ENCODE measurements at regions not wholly inside any gene's neighbourhood (a gene's known extent, or its start where the extent isn't known, plus 50 kb on each side); places are given as distances from the start of the nearest gene placed in this dataset.
A peak's percentile ranks its signal among the peaks of the same experiment; 100 is the strongest.

DNA sequence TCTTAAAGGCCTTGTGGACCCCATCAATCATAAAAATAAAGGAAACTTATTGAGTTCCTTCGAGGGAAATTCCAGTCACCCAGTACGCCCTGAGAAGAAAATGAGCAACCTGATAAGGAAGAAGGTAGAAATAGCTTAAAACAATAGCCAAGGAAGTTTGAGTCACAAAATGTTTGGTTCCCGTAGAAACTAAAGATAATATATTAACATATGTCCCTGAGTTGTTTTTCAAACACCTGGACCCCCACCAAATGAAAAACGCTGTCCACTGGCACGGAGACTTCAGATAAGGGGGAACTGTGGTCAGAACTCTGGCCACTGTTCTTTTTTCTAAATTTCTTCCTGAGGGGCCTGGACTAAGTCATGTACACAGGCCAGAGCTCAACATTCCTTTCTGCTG lies 669.1 kb downstream of the ADCYAP1 start:
- intact Hi-C loops (cut with DNase I), result no loop called here
- no peak for DNase-seq

DNA sequence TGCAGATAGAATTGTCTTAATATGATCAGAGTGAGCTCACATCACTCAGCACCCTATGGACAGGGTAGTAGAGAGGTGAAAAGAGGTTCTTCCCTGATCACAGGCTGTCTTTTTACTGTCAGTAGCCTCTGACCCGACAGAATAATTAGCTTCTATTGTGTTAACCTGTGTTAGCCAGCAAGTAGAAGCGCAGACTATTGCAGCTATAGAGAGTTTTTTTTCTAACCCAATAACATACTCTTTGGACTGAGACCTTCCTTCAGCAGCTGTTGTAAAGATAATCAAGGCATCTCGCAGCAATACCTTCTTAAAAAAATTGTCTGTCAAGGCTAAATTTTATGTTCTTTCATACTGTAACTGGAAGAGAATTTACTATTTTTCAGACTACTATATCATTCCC lies 670.4 kb downstream of the ADCYAP1 start:
- intact Hi-C loops (cut with DNase I), result no loop called here
- DNase-seq, result no peak

DNA sequence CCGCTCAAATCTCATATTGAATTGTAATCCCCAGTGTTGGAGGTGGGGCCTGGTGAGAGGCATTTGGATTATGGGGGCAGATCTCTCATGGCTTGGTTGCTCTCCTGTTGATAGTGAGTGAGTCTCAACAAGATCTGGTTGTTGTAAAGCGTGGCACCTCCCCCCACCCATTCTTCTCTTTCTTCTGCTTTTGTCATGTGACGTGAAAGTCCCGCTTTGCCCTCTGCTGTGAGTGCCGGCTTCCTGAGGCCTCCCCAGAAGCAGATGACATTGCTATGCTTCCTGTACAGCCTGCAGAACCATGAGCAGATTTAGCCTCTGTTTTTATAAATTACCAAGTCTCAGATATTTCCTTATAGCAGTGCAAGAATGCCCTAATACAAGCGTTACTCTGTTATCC lies 673.8 kb downstream of the ADCYAP1 start:
- no peak for DNase-seq
- intact Hi-C loops (cut with DNase I), result no loop called here

DNA sequence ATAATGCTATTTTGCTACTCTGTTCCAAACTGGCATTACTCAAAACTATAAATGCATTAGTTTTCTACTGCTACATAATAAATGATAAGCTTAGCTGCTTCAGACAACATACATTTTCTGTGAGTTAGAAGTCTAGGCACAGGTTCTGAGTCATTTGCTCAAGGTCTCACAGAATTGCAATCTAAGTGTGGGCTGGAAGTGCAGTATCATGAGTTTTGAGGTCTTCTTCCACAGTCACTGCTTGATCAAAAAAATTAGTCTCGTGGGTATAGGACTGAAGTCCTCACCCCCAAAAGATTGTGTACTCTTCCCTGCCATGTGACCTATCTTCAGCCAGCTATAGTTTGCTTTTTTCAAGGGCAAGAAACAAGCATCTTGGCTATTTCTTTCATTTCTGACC lies 676.9 kb downstream of the ADCYAP1 start:
- intact Hi-C loops (cut with DNase I), result no loop called here
- no peak for DNase-seq

GRCh38 chr18:1585881-1586488 lies 681.3 kb downstream of the ADCYAP1 start:
- no peak for DNase-seq
- intact Hi-C loops (cut with DNase I), result no loop called here

DNA sequence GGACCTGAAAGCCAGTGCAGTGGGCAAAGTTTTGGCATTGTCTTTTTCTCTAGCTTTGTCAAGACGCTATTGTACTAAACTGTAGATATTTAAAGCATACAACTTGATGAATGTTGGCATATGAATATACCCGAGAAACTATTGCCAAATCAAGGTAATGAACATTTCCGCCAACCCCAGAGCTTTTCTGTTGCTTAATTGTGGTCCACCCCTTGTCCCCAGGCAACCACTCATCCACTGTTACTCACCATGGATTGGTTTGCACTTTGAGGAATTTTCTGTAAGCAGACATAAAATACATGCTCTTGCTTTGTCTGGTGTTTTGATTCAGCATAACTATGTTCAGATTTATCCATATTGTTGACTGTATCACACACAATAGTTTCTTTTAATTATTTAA lies 688.4 kb downstream of the ADCYAP1 start:
- DNase-seq, result no peak
- intact Hi-C loops (cut with DNase I), result no loop called here

DNA sequence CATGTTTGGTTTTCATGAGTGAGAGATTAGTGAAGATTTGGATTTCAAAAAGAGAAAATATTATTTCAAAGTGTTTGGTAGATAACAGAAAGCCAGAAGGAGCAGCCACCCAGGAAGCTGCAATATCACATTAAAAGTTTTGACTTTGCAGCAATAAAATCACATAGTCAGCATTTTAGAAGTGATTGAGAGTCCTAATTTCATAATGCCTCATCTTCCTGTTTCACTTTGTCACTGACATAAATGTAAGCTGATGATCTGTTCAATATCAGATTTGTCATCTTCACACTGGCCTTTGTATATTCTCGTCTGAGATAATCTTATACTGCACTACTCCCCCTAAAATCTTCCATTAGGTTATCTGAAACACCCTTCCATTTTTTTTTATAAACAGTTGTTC lies 690.5 kb downstream of the ADCYAP1 start:
- intact Hi-C loops (cut with DNase I), result no loop called here
- no peak for DNase-seq

- intact Hi-C loops (cut with DNase I), result no loop called here
- no peak for DNase-seq
Observed at GRCh38 chr18:1599196-1599595, 694.5 kb downstream of the ADCYAP1 start.

DNA sequence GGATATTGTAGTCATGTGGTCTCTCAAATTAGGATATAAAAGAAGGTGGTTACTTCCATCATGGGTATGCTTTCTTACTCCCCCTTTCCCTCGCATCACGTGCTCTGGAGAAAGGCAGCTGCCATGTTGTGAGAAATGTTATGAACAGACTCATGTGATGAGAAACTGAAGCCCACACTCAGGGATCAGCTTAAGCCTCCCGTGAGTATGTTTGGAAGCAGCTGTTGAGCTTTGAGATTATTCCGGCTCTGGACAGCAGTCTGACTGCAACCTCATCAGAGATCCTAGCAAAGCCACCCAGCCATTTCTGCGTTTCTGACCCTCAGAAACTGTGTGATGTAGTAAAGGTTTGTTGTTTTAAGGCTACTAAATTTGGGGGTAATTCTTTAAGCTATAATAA lies 700.1 kb downstream of the ADCYAP1 start:
- intact Hi-C loops (cut with DNase I), result no loop called here
- DNase-seq, result no peak

DNA sequence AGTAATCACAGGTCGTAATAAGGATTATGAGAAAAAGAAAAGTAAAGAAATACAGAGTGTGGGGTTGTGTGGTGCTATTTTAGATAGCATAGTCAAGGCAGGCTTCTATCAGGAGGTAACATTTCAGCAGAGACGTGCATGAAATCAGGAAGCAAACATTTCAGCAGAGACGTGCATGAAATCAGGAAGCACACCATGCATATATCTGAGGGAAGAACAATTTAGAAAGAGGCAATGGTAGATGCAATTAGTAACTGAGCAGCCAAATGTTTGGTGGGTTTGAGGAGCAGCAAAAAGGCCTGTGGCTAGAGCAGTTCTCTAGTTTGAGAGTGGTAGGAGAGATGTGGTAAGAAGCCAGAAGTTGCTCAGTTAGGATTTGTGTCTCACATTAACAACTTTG lies 713.7 kb downstream of the ADCYAP1 start:
- DNase-seq, result no peak

DNA sequence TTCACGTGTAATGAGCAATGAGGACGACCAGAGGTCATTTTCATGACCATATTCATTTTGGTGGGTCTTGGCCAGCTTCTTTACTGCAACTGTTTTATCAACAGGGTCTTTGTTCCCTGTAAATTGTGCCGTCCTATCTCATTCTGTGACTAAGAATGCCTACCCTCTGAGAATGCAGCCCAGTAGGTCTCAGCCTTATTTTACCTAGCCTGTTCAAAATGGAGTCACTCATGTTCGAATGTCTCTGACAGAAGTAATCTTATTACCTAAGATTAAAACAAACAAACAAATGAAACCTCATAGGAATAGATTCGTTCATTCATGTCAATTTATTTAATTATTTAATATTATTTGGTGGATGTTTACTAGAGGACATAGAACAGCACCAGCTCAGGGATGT lies 714.8 kb downstream of the ADCYAP1 start:
- intact Hi-C loops (cut with DNase I), result no loop called here
- no peak for DNase-seq

More for the DNA sequence above, 713.7 kb downstream of the ADCYAP1 start:
- intact Hi-C loops (cut with DNase I), result no loop called here

GRCh38 chr18:1624612-1625011 lies 719.9 kb downstream of the ADCYAP1 start:
- intact Hi-C loops (cut with DNase I), result no loop called here
- no peak for DNase-seq

GRCh38 chr18:1627494-1627893 lies 722.8 kb downstream of the ADCYAP1 start:
- no peak for DNase-seq
- intact Hi-C loops (cut with DNase I), result no loop called here

DNA sequence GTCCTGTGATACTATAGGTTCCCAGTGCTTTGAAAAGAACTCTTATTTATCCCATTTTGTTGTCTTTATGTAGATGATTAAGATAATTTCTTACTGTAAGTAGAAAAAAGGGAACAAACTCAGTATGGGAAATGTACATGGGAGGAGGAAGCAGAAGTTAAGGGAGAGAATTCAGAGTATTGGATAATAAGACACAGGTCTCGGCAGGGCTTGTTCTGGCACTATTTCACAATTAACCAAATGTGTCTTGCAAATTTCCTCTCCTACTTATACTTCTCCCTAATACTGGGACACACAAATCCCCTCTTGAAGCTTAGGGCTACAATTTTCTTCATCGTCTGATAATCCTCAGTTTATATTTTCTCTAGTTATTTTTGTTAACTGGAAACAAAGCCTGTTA lies 744.0 kb downstream of the ADCYAP1 start:
- intact Hi-C loops (cut with DNase I), result no loop called here
- DNase-seq, result no peak

GRCh38 chr18:1652018-1652417 lies 747.3 kb downstream of the ADCYAP1 start:
- DNase-seq, result no peak
- intact Hi-C loops (cut with DNase I), result no loop called here

DNA sequence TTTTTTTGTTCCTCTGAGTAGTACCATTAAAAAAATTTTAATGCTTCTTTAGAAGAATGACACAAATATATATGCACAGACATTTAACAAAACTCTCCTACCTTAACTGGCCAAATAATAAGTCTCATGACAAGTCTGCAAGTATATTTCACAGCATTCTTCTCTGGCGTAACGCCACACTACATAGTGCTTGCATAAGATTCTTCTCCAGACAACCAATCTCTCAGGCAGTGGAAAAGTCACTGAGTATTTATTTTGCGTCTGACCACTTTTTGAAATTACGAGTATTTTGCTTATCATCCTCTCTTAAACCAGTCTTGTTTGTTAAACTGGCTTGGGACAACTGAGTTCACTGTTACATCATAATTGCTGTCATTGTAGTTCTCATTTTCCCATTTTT lies 749.2 kb downstream of the ADCYAP1 start:
- DNase-seq, result no peak

DNA sequence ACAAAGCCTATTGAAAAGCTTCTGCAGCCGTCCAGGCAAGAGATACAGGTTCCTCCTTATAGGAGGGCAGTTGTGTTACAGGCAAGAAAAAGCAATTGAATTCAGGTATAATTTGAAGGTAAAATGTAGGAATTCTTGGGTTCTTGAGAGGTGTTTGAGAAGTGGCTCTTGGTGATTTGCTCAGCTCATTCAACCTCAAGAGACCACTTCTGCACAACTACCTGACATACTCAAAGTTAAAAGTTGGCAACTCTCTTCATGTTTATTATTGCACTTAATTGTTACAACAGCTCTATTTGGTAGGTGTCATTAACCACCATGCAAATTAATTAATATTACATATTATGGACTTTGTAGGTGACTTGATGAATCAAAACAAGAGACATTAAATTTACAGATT lies 753.2 kb downstream of the ADCYAP1 start:
- DNase-seq, result no peak

More for the DNA sequence above, 749.2 kb downstream of the ADCYAP1 start:
- intact Hi-C loops (cut with DNase I), result no loop called here

DNA sequence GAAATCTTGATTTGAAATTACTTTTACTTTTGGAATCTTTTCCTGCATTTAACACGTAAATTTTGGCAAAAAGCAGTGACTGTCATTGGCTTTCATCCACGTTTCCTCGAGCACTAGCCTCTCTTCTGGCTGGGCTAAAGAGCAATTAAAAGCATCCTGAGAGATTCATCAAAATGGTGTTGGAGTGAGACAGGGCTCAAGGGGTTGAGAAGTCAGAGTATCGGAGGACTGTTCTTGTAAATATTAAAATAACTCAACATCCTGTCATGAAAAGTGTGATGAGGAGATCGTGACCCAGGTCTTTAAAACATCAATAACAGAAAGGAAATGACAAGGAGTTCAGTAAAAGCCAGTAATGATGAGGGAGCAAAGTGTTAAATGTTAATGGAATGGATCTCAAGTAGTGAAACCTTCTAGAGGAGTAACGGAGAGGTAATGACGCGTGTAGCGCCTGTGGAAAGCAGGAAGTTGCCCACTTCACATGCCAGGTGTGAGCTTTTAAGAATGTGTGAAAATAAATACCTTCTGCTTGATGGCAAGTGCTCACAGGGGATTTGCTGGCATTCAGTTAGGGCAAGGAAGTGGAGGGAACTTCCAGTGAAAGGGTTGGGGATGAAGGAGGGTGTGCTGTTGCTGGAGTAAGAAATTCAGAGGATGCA lies 754.4 kb downstream of the ADCYAP1 start:
- intact Hi-C loops (cut with DNase I), result no loop called here
- no peak for DNase-seq

More for the DNA sequence above, 753.2 kb downstream of the ADCYAP1 start:
- intact Hi-C loops (cut with DNase I), result no loop called here

DNA sequence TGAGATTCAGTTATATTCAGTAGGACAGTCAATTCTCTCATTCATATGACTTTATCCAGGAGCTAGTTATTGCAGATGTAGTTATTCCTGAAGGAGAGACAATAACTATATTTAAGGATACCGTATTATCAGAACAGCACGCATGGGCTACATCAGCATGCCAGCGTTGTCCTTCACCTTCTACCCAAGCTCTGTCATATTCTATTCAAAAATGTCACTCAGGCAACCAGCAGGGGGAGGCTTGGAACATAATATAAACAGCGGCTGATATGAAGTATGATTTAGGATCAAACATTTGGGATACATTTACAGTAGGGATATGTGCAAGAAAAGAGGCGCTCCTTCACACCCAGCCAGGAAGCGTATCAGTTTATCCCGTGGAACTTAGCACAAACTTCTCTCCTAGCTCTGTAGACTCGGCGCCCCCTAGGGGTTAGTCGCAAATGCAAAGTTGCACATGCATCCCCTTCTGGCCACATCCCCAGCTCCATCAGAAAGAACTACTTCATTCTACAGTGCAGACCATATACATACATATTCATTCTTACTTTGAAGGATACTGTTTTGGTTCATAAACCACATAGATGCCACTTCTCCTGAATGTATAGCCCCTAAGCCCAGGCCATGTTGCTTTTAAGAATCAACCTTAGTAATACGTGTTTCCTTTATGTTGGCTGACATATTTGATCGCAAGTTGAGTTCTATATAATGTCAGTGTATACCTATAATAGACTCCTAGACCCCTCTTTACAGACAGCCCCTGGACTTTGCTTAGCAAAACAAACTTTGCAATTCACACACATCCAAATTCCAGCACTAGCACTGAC lies 759.4 kb downstream of the ADCYAP1 start:
- peak in 39 of 42 donors; percentile 2 to 61 (median 19) for DNase-seq
- intact Hi-C loops (cut with DNase I), result no loop called here

GRCh38 chr18:1665079-1665478 lies 760.4 kb downstream of the ADCYAP1 start:
- intact Hi-C loops (cut with DNase I), result no loop called here
- no peak for DNase-seq

All from head of caudate nucleus (tissue), 42 donors.